Epidermal melanocyte (primary cell): ENCODE measurements at regions not wholly inside any gene's neighbourhood (a gene's known extent, or its start where the extent isn't known, plus 50 kb on each side); places are given as distances from the start of the nearest gene placed in this dataset.
"Not testable (repeated sequence)": the region's sequence is repeated elsewhere in the genome, so short reads cannot be mapped to it uniquely, and the experiment has no call there.

Experiments used
- DNase-seq: peaks from one replicate; pipeline ENCODE4 v3.0.0; 2011; ENCODE audit warnings: low spot score; ENCODE audit not compliant: insufficient read length

DNA sequence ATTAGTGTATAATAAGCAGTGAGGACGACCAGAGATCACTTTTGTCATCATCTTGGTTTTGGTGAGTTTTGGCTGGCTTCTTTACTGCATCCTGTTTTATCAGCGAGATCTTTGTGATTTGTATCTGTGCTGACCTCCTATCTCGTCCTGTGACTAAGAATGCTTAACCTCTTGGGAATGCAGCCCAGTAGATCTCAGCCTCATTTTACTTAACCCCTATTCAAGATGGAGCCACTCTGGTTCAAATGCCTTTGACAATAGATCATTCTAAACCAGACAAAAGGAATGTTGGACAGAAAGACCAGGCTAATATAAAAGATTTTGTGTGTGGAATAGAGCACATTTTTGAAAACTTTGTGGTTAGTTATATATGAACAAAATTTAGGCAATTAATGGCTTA is 618.5 kb upstream of the BCHE start:
- no peak for DNase-seq

DNA sequence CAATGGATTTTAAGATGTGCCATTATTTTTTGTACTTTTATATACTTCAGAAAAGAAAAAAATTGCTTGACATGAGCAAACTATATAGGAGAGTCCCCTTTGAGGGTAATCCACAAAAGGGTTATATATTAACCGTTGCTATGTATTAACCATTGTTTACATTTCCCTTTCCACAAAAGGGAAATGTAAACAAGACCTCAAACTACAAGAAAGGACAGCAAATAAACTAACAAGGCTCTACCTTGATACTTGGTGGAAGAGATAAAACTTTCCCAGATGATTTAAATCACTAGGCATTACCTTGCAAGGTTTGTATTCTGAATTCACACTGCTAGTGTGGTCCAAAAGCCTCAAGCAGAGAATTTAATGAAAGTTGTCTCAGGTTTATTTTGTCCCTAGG is 616.3 kb upstream of the BCHE start:
- no peak for DNase-seq

DNA sequence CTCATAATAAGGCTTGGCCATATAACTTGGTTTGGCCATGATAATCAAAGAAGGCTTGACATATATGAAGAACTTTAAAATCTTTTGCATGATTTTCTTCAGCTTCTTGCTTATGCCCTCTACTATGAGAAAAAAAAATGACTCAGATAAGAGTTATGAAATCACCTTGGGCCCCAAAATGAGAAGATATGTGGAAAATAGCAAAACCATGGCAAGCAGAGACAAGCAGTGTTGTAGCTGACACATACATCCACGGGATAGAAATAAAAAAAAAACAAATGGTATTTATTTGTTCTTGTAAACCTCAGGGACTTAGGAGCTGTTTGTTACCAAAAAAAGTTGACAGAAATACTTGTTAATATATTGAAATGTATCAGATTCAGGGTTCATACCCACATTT is 614.8 kb upstream of the BCHE start:
- no peak for DNase-seq

DNA sequence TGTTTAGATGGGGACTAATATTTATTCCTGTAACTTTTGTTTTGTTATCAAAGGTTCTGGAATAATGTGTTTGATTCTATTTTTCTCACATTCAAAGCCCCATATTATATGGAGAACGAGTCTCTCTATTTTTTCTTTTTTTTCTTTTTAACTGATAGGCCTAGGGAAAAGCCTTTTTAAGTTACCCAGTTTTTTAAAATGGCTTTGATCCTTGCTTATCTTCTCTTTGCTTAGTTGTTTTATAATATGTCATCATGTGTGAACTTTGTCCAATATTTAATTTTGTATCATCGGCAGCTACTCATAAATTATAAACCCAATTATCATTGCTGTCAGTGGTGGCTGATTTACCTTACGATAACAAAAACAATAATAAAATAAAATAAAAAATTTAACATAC is 610.3 kb upstream of the BCHE start:
- DNase-seq = no peak

DNA sequence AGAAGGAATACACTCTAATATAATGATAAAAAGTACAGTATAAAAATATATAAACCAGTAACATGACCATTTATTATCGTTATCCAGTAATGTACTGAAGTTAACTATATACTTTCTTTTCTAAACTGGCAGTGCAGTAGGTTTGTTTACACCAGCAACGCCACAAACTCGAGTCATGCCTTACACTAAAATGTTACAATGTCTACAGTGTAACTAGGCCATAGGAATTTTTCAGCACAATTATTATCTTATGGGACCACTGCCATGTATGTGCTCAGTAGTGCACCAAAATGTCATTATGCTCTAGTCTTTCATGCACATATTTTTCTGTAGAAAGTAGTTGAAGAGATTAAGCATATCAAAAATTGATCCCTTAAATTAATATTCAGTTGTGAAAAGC is 609.8 kb upstream of the BCHE start:
- no peak for DNase-seq

DNA sequence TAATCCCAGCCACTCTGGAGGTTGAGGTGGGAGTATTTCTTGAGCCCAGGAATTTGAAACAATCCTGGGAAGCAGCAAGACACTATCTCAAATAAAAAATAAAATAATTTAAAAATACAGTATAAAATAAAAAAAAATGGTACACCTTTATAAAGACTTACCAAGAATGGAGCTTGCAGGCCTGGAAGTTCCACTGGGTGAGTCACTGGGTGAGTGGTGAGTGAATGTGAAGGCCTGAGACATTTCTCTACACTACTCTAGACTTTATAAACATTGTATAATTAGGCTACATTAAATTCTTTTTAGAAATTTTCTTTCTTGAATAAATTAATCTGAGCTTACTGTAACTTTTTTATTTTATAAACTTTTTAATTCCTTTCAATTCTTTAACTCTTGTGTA is 609.1 kb upstream of the BCHE start:
- no peak for DNase-seq

DNA sequence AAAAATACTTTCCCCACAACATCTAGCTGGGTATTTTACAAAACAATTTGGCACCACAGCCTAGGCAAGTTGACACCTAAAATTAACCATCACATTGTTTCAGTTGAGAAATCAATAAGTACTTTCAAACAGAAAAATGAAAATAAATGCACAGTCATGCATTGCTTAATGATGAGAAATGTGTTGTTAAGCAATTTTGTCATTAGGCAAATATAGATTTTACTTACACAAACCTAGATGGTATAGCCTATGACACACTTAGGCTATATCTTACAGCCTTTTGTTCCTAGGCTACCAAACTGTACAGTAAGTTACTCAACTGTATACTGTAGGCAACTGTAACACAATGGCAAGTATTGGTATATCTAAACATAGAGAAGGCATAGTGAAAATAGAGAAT is 608.6 kb upstream of the BCHE start:
- no peak for DNase-seq

DNA sequence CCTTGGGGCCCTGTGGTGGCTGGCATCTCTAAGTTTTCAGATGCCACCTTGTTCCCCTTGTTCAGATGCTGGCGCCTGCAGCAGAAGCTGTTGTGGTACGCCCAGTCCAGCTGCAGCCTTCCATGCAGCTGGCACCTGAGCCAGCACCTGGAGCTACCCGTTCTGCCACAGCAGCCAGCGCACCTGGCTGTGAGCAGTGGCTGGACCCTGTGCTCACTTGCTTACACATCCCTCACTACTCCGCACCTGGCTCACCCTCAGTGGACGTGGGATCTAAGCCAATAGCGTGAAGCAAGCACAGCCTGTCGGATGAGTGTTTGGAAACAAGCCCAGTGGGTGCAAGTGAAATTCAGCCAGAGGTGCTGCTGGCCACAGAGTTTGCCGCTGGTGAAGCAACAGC is 607.5 kb upstream of the BCHE start:
- DNase-seq = no peak

DNA sequence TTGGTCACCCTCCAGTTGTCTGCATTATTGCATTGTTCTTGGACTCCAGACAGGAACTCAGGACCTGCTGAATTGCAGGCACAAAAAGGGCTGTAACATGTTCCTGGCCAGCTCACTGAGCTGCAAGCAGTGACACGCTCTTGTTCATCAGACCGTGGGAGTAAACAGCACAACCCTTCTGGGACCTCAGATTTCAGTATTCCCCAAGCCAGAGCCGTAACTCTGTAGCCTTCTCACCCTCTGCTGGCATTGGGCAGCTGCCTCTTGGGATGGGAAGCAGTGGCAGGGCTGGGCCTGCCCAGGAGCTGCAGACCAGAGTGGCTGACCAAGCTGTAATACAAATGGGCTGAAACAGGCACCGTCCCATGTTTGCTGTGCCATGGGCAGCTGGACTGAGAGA is 607.1 kb upstream of the BCHE start:
- no peak for DNase-seq

DNA sequence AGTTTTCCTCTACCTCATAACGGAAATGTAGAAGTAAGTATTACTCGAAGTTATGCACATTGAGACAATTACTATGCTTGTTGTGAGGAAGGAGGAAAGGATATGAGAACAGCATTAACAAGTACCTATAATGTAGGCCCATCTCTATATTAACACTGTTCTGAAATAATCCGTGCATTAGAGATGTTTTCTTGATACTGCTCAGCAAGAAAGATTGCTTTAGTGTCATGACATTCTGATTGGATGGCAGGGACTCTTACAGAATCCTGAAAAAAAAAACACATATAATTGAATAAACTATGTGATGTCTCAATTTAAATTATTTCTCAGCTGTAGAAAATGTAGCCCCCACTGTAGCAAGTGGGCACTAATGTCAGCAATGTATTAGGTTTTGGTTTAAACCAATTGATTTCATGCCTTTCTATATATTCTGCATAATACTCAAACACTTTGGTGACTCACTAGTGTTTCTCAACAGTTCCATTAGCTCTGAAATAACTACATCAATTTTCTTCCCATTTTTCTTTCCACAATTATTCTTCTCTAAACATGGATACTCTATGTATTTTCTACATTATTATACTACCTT is 598.3 kb upstream of the BCHE start:
- no peak for DNase-seq

DNA sequence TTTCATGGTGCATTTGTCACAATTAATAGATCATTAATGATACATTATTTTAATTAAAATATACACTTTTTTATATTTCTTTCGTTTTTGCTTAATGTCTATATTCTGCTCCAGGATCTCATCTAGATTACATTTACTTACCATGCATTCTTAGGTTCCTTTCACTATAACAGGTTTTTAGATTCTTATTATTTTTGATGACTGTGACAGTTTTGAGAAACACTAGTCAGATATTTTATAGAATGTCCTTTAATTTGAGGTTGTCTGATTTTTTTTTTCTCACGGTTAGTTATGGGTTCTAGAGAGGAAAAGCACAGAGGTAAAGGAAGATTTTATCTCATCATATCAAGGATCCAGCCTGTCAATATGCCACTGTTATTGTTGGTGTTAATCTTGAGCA is 595.8 kb upstream of the BCHE start:
- no peak for DNase-seq

DNA sequence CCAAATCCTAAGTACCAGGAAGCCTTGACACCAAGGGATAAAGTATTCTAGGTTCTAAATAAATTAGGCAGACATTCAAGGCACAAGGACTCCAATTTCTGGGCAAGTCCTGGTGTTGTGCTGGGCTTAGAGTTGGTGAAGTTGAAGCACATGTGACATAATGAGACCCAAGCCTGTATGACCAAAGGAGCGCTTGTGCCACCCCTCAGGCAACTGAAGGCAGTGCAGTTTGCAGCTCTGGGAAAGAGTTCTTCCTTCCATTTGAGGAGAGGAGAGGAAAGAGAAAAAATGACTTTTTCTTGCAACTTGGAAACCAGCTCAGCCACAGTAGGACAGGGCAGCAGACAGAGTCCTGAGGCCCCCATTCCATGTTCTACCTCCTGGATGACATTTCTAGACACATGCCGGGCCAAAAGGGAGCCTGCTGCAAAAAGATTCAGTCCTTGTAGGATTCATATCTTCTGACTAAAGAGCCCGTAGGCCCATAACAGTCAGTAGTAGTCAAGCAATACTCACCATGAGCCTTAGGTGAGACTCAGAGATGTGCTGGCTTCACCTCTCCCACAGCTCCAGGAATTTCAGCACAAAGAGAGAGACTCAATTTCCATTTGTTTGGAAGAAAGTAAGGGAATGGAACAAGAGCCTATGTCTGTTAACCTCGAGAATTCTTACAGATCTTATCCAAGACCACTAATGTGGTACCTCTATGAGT is 588.8 kb upstream of the BCHE start:
- no peak for DNase-seq

DNA sequence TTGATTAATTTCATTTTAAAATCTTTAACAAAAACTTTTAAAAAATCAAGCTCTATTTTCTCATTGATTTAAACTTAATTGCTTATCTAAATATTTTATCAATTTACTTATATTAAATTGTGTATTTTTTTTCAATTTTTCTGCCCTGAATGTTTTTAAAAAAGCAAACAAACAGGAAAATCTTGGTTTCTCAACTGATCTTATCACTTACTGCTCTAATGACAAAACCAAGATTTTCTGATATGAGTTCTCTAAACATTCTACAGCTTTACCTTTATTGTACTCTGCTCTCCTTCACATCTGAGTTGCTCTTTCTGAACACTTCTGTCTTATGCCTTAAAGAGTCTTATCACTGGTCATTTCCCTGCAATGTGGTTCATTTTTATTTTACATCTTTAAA is 587.8 kb upstream of the BCHE start:
- no peak for DNase-seq

DNA sequence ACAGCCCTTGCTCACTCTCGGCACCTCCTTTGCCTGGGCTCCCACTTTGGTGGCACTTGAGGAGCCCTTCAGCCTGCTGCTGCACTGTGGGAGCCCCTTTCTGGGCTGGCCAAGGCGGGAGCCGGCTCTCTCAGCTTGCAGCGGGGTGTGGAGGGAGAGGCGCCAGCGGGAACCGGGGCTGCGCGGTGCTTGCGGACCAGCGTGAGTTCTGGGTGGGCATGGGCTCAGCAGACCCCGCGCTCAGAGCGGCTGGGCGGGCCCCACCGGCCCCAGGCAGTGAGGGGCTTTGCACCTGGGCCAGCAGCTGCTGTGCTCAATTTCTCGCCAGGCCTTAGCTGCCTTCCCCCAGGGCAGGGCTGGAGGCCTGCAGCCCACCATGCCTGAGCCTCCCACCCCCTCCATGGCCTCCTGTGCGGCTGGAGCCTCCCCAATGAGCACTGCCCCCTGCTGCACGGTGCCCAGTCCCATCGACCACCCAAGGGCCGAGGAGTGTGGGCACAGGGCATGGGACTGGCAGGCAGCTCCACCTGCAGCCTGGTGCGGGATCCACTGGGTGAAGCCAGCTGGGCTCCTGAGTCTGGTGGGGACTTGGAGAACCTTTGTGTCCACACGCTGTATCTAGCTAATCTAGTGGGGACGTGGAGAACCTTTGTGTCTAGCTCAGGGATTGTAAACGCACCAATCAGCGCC is 586.7 kb upstream of the BCHE start:
- not testable (repeated sequence) for DNase-seq

DNA sequence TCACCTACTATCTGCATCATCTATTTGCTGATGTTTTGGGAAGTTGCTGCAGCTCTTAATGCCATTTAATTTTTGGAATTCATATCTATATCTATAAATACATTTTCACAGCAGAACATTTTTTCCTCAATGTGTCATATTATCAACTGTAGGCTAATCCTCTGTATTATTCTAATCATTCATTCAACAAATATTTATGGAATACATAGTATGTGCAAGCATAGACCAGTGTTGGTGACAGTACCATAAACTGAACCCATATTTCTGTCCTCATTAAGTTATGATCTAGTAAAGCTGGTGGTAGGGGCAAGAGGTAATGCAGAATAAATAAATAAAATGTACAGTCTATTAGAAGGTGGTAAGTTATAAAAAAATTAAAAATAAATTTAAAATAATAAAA is 585.3 kb upstream of the BCHE start:
- DNase-seq = no peak

DNA sequence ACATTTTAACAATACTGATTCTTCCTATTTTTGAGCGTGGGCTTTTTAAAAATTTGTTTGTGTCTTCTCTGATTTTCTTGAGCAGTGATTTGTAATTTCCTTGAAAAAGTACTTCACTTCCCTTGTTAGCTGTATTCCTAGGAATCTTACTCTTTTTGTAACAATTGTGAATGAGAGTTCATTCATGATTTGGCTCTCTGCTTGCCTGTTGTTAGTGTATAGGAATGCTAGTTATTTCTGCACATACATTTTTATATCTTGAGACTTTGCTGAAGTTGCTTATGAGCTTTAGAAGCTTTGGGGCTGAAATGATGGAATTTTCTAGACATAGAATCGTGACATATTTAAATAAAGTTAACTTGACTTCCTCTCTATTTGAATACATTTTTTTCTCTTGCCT is 582.8 kb upstream of the BCHE start:
- DNase-seq = no peak

DNA sequence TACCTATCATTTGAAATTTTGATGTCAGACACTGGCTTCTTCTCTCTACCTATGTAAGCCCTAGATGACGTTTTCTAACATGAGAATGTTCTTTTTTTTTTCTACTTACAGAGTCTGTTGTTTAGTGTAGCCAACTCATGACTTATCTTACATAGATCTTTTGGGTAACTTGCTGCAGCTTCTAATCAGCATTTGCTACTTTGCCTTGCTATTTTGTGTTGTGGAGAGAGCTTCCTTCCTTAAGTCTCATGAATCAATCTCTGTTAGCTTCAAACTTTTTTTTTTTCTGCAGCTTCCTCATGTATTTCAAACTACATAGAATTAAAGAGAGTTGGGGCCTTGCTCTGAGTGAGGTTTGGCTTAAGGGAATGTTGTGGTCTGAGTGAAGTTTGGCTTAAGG is 568.7 kb upstream of the BCHE start:
- DNase-seq = no peak

DNA sequence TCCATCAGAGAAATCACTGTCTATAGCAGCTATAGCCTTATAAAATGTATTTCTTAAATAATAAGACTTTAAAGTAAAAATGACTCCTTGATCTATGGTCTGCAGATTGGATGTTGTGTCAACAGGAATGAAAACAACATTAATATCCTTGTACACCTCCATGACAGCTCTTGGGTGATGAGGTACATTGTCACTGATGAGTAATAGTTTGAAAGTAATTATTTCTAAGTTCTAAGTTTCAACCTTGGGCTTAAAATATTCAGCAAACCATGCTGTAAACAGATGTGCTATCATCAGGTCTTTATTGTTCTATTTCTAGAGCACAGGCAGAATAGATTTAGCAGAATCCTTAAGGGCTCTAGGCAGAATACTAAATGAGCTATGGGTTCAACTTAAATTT is 568.2 kb upstream of the BCHE start:
- DNase-seq = no peak

DNA sequence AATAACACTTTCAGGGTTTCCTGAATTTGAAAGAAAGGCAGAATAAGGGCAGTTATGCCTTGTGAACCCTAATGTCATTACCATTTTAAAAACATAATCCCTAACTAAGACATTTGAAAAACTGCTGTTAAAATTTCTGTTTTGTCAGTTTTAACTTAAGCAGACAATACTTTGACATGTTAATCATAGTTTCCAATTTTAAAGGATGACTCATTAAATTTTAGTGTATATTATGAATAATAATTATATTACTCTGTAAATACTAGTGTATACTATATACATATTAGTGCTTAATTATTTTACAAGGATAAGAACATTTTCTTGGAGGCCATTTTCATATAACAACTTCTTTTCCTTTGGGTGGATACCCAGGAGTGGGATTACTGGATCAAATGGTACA is 553.1 kb upstream of the BCHE start:
- no peak for DNase-seq

DNA sequence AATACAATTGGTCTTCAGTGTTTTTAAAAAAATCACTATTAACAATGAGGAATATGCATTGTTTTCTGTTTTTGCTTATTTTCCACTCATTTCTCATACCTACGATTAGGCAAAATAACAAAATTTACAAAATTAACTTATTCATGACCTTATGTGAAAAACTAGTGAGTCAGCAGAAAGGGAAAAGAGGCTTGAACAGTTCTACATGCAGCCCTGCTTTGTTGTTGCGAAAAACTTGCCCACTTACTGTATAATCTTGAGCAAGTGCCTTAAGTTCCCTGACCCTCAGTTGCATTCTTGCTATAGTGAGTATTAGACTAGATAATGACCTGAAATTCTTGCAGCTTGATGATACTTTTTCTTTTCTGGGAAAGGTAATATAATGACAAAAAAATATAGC is 551.1 kb upstream of the BCHE start:
- DNase-seq = no peak

DNA sequence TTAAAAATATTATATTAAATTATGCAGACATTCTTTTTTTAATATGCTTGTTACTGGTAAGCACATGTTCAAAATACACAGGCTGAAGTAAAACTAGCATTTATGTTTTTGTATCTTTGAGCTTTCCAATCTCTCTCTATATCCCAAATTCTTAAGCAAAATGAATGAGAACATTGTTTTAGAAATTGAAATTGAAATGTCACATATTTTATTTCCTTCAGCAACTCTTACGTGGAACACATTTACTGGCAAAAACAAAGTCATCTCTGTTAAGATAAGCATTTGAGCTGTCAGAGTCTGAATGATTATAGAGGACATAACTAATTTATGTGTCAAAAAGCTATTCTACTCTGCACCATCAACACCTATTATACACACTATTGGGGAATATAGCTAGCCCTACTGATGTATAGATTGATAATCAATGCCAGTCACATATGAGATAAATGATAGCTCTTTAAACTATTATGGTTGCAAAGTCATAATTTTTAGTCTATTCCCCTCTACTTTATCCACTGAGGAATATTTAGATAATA is 535.4 kb upstream of the BCHE start:
- no peak for DNase-seq

DNA sequence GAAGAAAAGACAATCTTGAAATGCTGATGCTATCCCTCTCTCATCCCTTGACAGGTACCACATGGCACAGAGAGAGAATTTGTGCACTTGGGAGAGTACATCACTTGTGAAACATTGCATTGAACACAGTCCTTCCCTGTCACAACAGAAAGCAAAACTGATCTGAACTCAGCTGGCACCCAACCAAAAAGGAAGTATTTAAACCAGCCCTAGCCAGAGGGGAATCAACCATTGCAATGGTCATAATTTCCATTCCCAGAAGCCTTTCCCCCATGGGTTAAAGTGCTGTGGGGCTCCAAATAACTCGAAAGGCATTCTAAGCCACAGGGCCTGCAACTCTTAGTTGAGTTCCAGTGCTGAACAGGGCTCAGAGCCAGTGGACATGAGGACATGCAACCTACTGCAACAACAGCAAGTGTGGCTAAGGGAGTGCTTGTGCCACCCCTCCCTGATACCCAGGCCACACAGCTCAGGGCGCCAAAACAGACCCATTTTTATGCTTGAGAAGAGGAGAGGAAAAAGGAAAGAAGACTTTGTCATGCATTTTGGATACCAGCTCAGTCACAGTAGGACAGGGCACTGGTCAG is 530.8 kb upstream of the BCHE start:
- DNase-seq = no peak
